Medulla oblongata (tissue), 1 donor: ENCODE measurements at regions not wholly inside any gene's neighbourhood (a gene's known extent, or its start where the extent isn't known, plus 50 kb on each side); places are given as distances from the start of the nearest gene placed in this dataset.
"Not testable (repeated sequence)": the region's sequence is repeated elsewhere in the genome, so short reads cannot be mapped to it uniquely, and the experiment has no call there.

ENCODE experiments used
- DNase-seq: peaks from one replicate; pipeline ENCODE4 v3.0.0-alpha.2; 2015; ENCODE audit errors: extremely low spot score

DNA sequence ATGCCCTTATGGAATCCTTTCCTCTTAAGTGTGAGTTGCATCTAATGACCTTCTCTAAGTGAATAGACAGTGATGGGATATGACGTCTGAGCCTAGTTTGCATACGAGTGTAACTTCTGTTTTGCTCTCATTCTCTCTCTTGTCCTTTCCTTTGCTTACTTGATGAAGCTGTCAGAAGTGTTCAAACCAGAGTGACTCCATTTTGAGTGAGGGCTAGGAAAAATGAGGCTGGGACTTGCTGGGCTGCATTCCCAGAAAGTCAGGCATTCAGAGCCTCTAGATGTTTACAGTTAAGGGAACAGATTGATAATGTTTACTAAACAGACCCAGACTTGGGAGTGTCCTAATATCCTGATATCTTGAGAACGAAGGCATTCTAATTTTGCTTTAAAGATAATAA, 311.2 kb upstream of the SOX4 start:
- not testable (repeated sequence) for DNase-seq

DNA sequence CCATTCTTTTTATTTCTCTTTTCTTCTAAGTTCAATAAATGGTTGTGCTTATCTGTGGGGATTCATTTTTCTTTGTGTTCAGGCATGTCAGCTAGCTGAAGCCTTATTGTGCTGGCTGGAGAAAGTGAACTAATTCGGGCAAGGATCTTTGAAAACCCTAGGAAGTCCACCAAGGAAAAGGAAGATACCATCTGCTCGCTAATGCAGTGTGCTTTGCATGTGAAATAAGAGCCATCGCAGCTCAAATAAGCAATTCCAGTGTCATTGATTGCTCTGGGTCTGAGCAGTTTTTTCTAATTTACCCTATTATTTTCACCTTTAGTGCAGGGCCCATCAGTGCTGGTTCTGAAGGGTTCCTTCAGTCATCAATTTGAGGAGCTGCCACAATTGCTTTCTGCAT, 309.4 kb upstream of the SOX4 start:
- no peak for DNase-seq

DNA sequence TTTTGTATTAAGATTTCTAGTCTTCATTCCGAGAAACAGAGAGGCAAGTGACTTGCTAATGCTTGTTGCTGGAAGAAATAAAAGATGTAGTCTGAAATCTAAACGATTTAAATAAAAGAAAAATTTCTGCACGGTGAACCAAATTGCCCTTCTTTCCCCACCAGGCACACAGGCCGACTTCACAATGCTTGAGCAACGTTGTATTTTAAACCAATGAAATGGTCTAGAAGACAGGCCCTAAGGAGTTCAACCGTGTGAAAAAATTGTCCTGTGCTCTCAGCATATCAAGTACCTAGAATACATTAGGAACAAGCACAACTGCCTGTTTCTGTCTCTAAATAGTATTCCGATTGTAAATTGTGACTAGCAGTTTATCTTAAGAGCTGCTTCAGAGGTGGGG, 308.8 kb upstream of the SOX4 start:
- no peak for DNase-seq

- no peak for DNase-seq
Measured at GRCh38 chr6:21294144-21294543, 299.4 kb upstream of the SOX4 start.

- DNase-seq = no peak
Measured at GRCh38 chr6:21295506-21296240, 297.9 kb upstream of the SOX4 start.

DNA sequence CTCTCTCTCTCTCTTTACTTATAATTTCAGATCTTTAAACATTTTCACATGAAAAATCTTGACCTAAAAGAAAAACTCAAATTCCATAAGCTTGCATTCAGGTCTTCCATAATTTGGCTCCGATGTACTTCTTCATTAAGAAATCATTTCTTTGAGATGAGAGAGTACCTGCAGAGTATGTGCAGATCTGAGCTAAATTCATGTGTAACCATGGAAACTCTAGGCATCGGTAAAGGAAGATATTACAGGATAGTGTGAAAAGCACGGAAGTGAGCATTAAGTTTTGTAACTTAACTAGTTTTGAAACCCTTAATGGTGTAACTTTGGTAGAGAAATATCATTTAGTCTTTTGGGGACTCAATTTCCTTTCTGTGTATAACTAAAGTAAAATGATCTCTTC, 295.9 kb upstream of the SOX4 start:
- no peak for DNase-seq

- no peak for DNase-seq
Measured at GRCh38 chr6:21299216-21299615, 294.3 kb upstream of the SOX4 start.

DNA sequence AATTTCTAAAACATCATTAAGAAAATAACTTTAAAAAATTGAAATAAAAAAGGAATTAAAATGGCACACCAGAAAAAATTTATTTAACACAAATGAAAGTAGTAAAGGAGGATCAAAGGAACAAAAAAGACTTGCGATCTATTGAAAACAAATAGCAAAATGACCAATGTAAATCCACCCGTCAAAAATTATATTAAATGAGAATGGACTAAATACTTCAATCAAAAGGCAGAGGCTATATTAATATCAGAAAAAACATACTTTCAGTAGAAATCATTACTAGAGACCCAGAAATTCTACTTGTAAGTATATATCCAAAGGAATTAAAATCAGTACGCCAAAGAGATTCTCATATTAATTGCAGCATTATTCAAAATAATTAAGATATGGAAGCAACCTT, 293.1 kb upstream of the SOX4 start:
- no peak for DNase-seq

GRCh38 chr6:21305893-21306332, 287.6 kb upstream of the SOX4 start:
- DNase-seq = no peak

GRCh38 chr6:21306546-21306945, 287.0 kb upstream of the SOX4 start:
- no peak for DNase-seq

GRCh38 chr6:21309807-21310221, 283.7 kb upstream of the SOX4 start:
- no peak for DNase-seq

GRCh38 chr6:21310568-21311140, 282.9 kb upstream of the SOX4 start:
- no peak for DNase-seq

DNA sequence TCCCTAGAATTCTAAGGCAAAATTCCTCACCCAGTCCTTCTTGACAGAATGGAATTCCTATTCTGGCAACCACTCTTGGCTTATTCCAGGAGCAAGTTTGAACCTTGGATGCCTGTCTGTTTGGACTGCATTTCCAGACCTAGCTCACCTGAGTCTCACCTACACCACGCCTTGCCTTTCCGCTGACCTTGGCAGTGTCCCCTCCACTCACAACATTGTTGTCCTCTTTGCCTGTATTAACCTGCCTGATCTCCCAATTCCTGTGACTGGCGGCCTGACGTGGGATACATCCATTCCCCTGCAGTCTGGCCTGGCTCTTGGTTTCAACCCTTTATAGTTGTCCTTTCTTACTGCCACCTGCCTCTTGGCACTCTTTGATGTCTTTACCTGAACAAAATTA, 281.4 kb upstream of the SOX4 start:
- DNase-seq = no peak

DNA sequence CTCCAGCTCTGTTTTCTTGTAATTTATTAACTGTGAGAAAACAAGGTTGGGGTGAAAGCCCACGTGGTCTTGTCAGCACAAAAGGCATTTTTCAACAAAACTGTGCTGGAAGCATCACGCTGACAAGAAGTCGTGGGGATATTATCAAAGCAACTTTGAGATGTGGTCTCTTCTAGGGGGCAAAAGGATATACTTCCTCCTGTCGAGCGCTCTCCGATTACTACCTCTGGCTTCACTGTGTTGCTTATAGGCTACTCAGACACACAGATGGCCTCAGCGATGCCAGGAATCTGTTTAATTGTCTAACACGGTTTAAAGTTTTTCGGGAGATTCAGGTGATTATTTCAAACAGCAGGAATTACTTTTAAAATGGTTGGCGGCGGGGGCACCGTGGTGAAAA, 275.9 kb upstream of the SOX4 start:
- no peak for DNase-seq

GRCh38 chr6:21321076-21321475, 272.5 kb upstream of the SOX4 start:
- DNase-seq = no peak

DNA sequence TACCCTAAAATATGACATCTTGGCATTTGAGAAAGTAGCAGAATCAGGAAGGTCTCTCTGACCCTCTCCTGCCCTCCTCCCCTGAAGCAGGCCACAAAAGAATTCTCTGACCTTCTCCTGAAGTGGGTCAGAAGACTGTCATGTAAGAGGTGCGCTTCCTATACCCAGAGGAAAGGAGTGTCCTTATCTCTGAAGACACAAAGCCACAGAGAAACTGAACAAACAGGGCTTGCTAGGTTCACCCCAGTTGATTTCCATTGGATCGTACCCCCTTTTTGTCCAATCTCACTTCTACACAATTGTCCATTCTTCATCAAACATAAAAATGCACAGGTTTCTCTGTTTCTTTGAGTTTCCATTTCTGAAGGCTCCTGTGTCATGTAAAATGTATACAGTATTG, 272.0 kb upstream of the SOX4 start:
- DNase-seq = no peak

DNA sequence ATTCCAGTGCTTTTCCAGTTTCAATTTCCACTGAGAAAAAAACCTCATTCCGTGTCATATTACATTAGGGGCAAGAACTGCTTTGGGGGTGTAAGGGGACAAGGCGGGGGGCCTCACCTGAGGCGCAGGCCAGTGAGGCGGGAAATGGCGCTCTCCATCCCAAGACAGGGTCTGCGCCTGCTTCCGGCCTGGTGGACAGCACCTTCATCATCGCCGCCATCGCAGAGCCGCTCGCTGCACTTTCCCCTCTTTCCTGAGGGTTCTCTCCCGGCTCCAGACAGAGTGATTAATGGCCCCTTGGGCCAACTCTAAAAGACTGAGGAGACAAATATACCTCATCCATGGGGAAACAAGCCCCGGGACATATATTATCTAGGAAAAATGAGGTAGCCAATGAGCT, 270.0 kb upstream of the SOX4 start:
- DNase-seq = no peak

- DNase-seq = no peak
Measured at GRCh38 chr6:21325201-21325856, 268.2 kb upstream of the SOX4 start.

GRCh38 chr6:21327326-21328112, 266.0 kb upstream of the SOX4 start:
- no peak for DNase-seq

GRCh38 chr6:21331235-21331634, 262.3 kb upstream of the SOX4 start:
- peak; percentile 7 for DNase-seq

DNA sequence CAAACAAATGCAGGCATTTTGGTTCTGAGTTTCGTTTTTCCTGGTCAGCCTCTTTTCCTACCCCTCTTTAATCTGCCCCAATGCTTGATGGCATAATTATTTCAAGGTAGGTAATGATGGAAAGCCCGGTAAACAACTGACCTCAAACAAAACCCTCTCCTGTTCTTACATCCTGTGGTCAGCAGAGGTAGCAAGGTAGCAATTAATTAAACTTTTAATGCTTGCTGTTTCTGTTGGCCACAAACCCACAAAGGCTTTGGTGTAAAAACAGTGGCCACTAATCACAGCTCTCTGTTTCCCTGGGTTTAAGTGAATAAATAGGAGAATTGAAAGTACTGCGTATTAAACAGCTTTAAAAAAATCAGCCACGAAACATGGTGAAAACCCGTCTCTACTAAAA, 261.5 kb upstream of the SOX4 start:
- no peak for DNase-seq

- no peak for DNase-seq
Measured at GRCh38 chr6:21332660-21333059, 260.9 kb upstream of the SOX4 start.
